ENCODE measurements at regions not wholly inside any gene's neighbourhood (a gene's known extent, or its start where the extent isn't known, plus 50 kb on each side); places are given as distances from the start of the nearest gene placed in this dataset.

GRCh38 chr1:55589671-55590297 is 374.6 kb upstream of the USP24 start:
- H3K9me3 ChIP-seq (ENCODE audit: control insufficient read depth in 4 of 4, insufficient read depth in 3 of 4, low read length in 3 of 4), result no peaks in the 10 kb centered on the region
- no peak for TF ChIP-seq CTCF (IDR thresholded peaks at IDR 0.05; ENCODE audit: control extremely low read depth, extremely low read depth)
- H3K36me3 ChIP-seq (ENCODE audit: control insufficient read depth in 4 of 4, insufficient read depth in 4 of 4, low read length in 4 of 4), result no peaks in the 10 kb centered on the region
- H3K9ac ChIP-seq (ENCODE audit: insufficient read depth in 1 of 2, low read length in 2 of 2), result no peak overlapping the region
- H3K4me3 ChIP-seq, result no peak overlapping the region
- H3K27me3 ChIP-seq (ENCODE audit: control insufficient read depth in 3 of 3, insufficient read depth in 3 of 3, low read length in 2 of 3), result no peaks in the 10 kb centered on the region
- ATAC-seq (ENCODE audit: insufficient read depth, low FRiP score), result no peak
- DNase-seq, result no peak
- H3K4me1 ChIP-seq (ENCODE audit: control insufficient read depth in 5 of 5, insufficient read depth in 5 of 5, low read length in 5 of 5), result peaks cover 0 to 17% (median 11%) of the 10 kb centered on the region in 5 donors
- 62 to 70% methylated on average over 7 of the region's 7 CpGs for WGBS, 2 donors
- H3K27ac ChIP-seq (ENCODE audit: low read depth in 1 of 2, low read length in 1 of 2), result peak overlapping the region; percentile 38 to 78

DNA sequence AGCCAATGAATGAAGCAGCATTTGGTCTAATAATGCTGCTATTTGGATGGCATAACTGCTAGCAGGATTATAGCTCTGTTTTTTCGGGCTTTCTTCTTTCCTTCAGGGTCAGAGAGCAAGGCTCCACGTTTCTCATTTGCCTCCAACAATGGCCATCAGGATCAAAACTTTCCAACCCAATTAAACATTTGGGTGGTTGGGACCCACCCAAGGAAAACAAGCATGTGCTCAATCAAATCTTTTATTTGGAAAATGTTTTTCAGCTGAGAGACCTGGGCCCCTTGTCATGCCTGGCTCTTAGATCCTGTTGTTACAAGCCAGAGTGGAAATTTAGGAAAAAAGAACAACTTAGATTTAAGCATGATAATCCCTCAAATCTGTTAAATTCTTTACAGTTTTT is 373.1 kb upstream of the USP24 start:
- Histone ChIP-seq H3K36me3 (ENCODE audit: control insufficient read depth in 4 of 4, insufficient read depth in 4 of 4, low read length in 4 of 4) (no peaks in the 10 kb centered on the region), H3K9ac (ENCODE audit: insufficient read depth in 1 of 2, low read length in 2 of 2) (no peak overlapping the region), H3K9me3 (ENCODE audit: control insufficient read depth in 4 of 4, insufficient read depth in 3 of 4, low read length in 3 of 4) (no peaks in the 10 kb centered on the region), H3K4me1 (ENCODE audit: control insufficient read depth in 5 of 5, insufficient read depth in 5 of 5, low read length in 5 of 5) (peaks cover 0 to 24% (median 20%) of the 10 kb centered on the region in 5 donors), H3K4me3 (no peak overlapping the region), H3K27me3 (ENCODE audit: control insufficient read depth in 3 of 3, insufficient read depth in 3 of 3, low read length in 2 of 3) (no peaks in the 10 kb centered on the region), H3K27ac (ENCODE audit: low read depth in 1 of 2, low read length in 1 of 2) (no peak overlapping the region)
- WGBS, 2 donors, result 66 to 79% methylated on average over 2 of the region's 2 CpGs
- no peak for ATAC-seq (ENCODE audit: insufficient read depth, low FRiP score)
- no peak for DNase-seq
- TF ChIP-seq CTCF (IDR thresholded peaks at IDR 0.05; ENCODE audit: control extremely low read depth, extremely low read depth), result no peak

DNA sequence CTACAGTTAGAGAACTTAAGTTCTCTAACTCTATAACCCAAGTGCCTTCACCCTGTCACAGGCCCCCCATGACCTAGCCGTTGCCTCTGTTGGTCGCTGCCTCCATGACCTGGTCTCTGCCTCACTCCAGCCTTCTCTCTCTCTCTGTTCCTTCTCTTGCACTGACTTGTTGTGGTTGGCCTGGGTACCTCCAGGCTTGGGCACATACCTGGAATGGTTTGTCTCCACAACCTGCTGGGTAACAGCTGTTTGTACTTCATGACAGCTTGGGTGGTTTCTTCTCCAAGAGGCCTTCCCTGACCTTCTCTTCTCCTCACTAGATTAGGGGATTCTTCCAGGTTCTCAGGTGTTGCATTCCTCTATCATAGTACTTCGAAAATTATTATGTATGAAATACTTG is 371.6 kb upstream of the USP24 start:
- Histone ChIP-seq H3K4me3 (no peak overlapping the region), H3K9me3 (ENCODE audit: control insufficient read depth in 4 of 4, insufficient read depth in 3 of 4, low read length in 3 of 4) (no peaks in the 10 kb centered on the region), H3K36me3 (ENCODE audit: control insufficient read depth in 4 of 4, insufficient read depth in 4 of 4, low read length in 4 of 4) (no peaks in the 10 kb centered on the region), H3K9ac (ENCODE audit: insufficient read depth in 1 of 2, low read length in 2 of 2) (no peak overlapping the region), H3K27me3 (ENCODE audit: control insufficient read depth in 3 of 3, insufficient read depth in 3 of 3, low read length in 2 of 3) (no peaks in the 10 kb centered on the region), H3K27ac (ENCODE audit: low read depth in 1 of 2, low read length in 1 of 2) (no peak overlapping the region), H3K4me1 (ENCODE audit: control insufficient read depth in 5 of 5, insufficient read depth in 5 of 5, low read length in 5 of 5) (peaks cover 0 to 29% (median 16%) of the 10 kb centered on the region in 5 donors)
- 90 to 93% methylated on average over 3 of the region's 3 CpGs for WGBS, 2 donors
- TF ChIP-seq CTCF (IDR thresholded peaks at IDR 0.05; ENCODE audit: control extremely low read depth, extremely low read depth), result no peak
- ATAC-seq (ENCODE audit: insufficient read depth, low FRiP score) (no peak), DNase-seq (no peak)

- TF ChIP-seq CTCF (IDR thresholded peaks at IDR 0.05; ENCODE audit: control extremely low read depth, extremely low read depth), result no peak
- H3K27ac ChIP-seq (ENCODE audit: low read depth in 1 of 2, low read length in 1 of 2), result no peak overlapping the region
- WGBS, 2 donors, result 75 to 85% methylated on average over 3 of the region's 3 CpGs
Measured at GRCh38 chr1:55585402-55585792, 370.2 kb upstream of the USP24 start.

More at GRCh38 chr1:55585402-55585792, 370.2 kb upstream of the USP24 start:
- Histone ChIP-seq H3K27me3 (ENCODE audit: control insufficient read depth in 3 of 3, insufficient read depth in 3 of 3, low read length in 2 of 3) (no peaks in the 10 kb centered on the region), H3K9ac (ENCODE audit: insufficient read depth in 1 of 2, low read length in 2 of 2) (no peak overlapping the region), H3K36me3 (ENCODE audit: control insufficient read depth in 4 of 4, insufficient read depth in 4 of 4, low read length in 4 of 4) (no peaks in the 10 kb centered on the region), H3K4me3 (no peak overlapping the region), H3K9me3 (ENCODE audit: control insufficient read depth in 4 of 4, insufficient read depth in 3 of 4, low read length in 3 of 4) (no peaks in the 10 kb centered on the region), H3K4me1 (ENCODE audit: control insufficient read depth in 5 of 5, insufficient read depth in 5 of 5, low read length in 5 of 5) (peaks cover 0 to 35% (median 16%) of the 10 kb centered on the region in 5 donors)
- DNase-seq, result no peak
- no peak for ATAC-seq (ENCODE audit: insufficient read depth, low FRiP score)
